HG02973 (cell line): ENCODE measurements at regions not wholly inside any gene's neighbourhood (a gene's known extent, or its start where the extent isn't known, plus 50 kb on each side); places are given as distances from the start of the nearest gene placed in this dataset.
"Not testable (repeated sequence)": the region's sequence is repeated elsewhere in the genome, so short reads cannot be mapped to it uniquely, and the experiment has no call there.

Experiments
- ATAC-seq: cut with Tn5 transposase; IDR thresholded peaks from one replicate; pipeline ENCODE4 v1.9.1; 2021; ENCODE audit warnings: moderate library complexity; ENCODE audit not compliant: unreplicated experiment

- no peak for ATAC-seq
Measured at GRCh38 chr6:80441131-80441530, 334.7 kb downstream of the BCKDHB start.

GRCh38 chr6:80440496-80441115 is 334.1 kb downstream of the BCKDHB start:
- ATAC-seq: no peak

- no peak for ATAC-seq
Measured at GRCh38 chr6:80439721-80440470, 333.4 kb downstream of the BCKDHB start.

DNA sequence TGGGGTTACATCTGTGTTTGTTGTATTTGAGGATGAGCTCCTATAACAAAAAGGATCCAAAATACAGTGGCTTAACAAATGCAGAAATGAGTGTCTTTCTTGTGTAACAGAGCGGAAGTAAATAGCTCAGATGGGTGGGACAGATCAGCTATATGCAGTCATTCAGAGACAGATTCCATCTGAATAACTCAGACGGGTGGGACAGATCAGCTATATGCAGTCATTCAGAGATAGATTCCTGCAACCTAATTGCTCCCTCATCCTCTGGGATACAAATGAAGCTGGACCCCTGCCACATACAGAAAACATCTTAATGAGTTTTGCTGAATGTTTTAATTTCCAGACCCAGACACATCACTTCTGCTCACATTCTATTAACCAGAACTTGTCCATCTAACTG is 332.3 kb downstream of the BCKDHB start:
- ATAC-seq: no peak

DNA sequence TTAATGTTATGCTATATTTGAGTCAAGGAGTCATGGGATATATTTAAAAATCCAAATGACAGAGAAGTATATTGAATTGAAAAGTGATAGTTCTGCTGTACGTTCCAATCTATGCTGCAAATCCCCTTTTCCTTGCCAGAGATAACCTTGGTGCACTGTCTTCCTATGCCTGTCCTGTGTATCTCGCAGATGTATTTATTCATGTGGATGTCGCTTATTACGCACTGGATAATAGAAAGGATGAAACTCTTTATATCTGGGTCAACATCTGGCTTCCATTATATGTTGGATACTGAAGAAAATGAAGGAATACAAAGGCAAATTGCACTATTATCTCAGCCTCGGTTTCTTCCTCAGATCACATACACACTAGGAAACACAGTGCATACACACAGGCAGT is 331.3 kb downstream of the BCKDHB start:
- ATAC-seq: no peak

- ATAC-seq: no peak
Measured at GRCh38 chr6:80437221-80437620, 330.8 kb downstream of the BCKDHB start.

- ATAC-seq: no peak
Measured at GRCh38 chr6:80436663-80437062, 330.2 kb downstream of the BCKDHB start.

GRCh38 chr6:80435457-80435856 is 329.0 kb downstream of the BCKDHB start:
- ATAC-seq: no peak

DNA sequence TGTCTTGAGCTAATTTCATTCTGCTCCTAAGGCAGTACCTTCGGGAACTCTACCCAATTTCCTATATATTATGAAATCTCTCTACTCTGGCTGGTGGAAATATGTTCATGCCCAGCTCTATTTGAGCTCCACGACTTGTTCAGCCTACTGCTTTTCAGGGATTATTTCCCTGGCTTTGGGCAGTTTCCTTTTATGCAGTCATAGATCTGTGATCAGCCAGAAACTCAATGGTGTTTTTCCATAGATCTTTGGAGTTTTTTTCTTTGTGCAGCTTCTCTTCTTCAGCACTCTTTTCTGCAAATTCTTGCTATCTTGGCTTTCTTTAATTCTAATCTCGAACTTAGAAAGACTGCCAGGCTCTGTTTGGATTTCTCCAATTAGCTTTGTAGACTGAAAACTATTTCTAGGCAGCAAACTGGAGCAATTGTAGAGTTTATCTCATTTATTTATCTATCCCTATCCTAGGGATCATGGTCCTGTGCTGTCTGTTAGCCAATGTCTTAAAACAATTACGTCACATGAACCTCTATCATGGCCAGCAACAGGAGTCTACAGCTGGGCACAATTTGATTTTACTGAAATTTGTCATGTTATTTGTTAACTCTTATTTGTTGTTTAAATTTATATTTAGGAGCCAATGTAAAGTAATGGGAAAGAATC is 328.4 kb downstream of the BCKDHB start:
- no peak for ATAC-seq

- ATAC-seq: no peak
Measured at GRCh38 chr6:80433673-80434025, 327.2 kb downstream of the BCKDHB start.

DNA sequence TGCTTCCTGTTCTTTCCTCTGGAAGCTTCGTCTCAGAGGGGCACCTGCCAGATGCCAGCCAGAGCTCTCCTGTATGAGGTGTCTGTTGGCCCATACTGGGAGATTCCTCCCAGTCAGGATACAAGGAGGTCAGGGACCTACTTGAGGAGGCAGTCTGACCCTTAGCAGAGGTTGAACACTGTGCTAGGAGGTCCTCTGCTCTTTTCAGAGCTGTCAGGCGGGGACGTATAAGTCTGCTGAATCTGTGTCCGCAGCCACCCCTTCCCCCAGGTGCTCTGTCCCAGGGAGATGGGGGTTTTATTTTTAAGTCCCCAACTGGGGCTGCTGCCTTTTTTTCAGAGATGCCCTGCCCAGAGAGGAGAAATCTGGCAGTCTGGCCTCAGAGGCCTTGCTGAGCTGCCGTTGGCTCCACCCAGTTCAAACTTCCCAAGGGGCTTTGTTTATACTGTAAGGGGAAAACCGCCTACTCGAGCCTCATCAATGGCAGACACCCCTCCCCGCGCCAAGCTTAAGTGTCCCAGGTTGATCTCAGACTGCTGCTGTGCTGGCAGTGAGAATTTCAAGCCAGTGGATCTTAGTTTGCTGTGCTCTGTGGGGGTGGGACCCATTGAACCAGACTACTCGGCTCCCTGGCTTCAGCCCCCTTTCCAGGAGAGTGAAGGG is 326.7 kb downstream of the BCKDHB start:
- ATAC-seq: no peak

- no peak for ATAC-seq
Measured at GRCh38 chr6:80425089-80425823, 318.8 kb downstream of the BCKDHB start.

DNA sequence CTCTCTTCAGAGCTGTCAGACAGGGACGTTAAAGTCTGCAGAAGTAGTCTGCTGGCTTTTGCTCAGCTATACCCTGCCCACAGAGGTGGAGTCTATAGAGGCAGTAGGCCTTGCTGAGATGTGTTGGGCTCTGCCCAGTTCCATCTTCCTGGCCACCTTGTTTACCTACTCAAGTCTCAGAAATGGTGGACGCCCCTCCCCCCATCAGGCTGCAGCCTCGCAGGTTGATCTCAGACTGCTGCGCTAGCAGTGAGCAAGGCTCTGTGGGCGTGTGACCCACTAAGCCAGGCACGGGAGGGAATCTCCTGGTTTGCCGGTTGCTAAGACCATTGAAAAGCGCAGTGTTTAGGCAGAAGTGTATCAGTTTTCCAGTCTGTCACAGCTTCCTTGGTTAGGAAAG is 305.0 kb downstream of the BCKDHB start:
- no peak for ATAC-seq

- not testable (repeated sequence) for ATAC-seq
Measured at GRCh38 chr6:80407976-80408375, 301.5 kb downstream of the BCKDHB start.

GRCh38 chr6:80404889-80405288 is 298.4 kb downstream of the BCKDHB start:
- ATAC-seq: no peak

DNA sequence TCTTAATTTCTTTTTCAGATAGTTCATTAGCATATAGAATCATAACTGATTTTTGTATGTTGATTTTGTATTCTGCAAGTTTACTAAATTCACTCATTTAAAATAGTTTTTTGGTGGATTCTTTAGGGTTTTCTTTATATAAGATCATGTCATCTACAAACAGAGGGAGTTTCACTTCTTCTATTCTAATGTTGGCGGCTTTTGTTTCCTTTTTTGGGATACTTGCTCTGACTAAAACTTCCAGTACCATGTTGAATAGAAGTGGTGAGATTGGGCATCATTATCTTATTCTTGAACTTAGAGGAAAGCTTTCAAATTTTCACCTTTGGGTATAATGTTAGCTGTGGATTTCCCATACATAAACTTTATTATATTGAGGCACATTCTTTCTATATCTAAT is 296.9 kb downstream of the BCKDHB start:
- no peak for ATAC-seq

DNA sequence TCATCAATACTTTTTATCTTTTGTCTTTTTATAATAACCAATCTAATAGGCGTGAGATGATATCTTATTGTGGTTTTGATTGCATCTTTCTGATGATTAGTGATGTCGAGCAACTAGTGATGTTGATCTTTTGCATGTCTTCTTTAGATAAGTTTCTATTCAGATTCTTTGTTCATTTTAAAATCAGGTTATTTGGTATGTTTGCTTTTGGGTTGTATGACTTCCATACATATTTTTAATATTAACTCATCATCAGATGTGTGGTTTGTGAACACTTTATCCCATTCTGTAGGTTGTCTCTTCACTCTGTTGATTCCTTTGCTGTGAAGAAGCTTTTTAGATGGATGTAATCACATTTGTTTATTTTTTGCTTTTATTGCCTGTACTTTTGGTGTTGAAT is 295.8 kb downstream of the BCKDHB start:
- no peak for ATAC-seq
